K562 (cell line): ENCODE measurements at regions not wholly inside any gene's neighbourhood (a gene's known extent, or its start where the extent isn't known, plus 50 kb on each side); places are given as distances from the start of the nearest gene placed in this dataset.

Experiments
- NFXL1 ChIP-seq: fragments of 450-650 bp; formaldehyde crosslinking; IDR thresholded peaks from 2 replicates; pipeline ENCODE4 v1.4.0; 2021; ENCODE audit warnings: mild to moderate bottlenecking
- THRA ChIP-seq: fragments of 450-650 bp; IDR thresholded peaks from 2 replicates; pipeline ENCODE4 v1.6.1; 2017; ENCODE audit warnings: mild to moderate bottlenecking, moderate library complexity

GRCh38 chr16:73183611-73184092, 135.7 kb upstream of the ZFHX3 start:
- TF ChIP-seq THRA (no peak), NFXL1 (no peak)
